ENCODE measurements at regions not wholly inside any gene's neighbourhood (a gene's known extent, or its start where the extent isn't known, plus 50 kb on each side); places are given as distances from the start of the nearest gene placed in this dataset.
"Not testable (repeated sequence)": the region's sequence is repeated elsewhere in the genome, so short reads cannot be mapped to it uniquely, and the experiment has no call there.

DNA sequence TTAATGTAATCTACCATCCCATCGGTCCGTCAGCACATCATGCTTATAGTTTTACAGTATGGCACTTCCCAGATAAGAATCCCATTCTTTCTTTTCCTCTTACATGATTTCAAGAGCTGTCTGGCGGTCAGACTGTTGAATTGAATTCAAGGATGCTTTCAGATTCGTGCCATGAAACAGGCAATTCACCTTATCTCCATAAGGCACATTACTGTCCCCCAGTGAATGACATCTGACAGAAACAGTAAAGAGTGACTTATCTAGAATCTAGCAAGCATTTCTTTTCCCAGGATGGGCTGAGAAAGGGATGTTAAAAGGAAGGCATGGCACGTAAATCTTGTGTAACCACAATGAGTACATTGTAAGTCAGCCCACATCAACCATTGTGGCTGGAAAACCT is 61.1 kb upstream of the SEM1 start:
- ATAC-seq, result no peak

DNA sequence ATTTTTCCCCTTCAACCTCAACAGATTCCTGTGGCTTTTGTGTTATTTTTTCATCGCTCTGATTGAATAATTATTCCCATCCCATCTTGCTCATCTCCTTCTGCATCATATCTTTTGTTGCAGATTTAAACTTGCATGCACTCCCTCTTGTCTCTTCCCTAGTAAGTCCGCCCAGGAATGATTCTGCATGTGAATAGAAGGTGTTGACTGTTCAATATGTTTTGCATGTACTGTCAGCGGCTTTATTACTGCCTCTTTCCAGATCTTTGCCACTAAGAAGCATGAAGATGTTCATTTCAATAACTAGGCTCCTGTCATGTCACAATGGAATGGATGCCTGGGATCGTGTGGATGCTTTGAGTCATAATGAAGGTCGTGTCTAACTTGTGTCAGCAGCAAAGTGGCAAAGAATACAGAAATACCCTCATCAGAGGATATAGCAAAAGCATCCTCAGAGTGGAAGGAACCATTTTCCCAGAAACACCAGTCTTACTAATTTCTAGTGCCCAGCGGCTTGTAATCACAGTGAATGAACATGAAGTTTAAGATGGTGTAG is 62.6 kb upstream of the SEM1 start:
- no peak for ATAC-seq

DNA sequence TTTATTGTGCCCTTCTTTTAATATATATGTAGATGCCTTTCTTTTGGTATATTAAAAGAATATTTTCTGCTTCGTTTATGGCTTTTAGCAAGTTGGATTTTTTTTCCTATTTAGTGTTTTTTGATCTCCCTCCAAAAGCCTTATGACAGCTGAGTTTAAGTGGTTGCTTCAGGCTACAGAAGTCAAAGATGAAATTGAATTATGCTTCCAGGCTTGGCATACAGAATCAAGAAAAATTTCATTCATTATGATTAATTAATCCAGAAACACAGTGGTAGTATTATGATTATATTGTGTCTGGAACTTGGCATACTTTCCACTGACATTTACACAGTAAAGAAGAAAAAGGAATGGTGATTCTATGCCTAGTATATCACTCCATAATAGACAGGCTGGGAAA is 63.8 kb upstream of the SEM1 start:
- ATAC-seq, result no peak

DNA sequence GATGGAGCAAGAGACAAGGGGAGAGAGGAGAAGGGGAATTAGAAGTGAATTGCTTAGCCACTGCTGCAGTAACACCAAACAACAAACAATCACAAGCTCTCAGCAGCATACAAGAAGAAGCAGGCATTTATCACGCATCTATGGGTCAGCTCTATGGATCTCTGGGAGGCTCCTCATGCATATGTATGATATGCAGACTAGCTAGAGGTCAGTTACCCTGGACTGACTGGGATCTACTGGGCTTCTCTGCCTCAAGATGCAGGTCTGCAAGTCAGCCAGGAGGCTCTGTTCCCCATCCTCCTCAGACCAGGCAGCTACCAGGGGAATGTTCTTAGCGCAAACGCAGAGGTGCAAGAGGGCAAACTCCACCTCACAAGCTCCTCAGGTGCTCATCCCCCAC is 64.7 kb upstream of the SEM1 start:
- no peak for ATAC-seq

DNA sequence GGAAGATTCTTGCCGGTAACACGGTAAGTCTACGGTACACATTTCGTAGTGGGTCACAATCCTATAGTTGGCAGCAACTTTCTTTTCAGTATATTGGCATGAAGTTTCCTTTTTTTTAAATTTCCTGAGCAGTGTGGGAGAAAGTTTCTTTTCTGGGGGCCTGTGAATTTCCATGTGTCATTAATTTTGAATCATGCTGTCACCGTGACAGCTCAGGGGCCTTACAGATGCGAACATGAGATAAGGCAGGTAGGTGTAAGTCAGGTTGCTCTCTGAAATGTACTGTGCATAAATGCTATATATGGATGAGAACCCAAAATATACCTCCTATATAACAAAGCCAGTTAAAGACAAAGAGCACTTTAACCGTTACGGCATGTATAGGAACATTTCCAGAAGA is 65.4 kb upstream of the SEM1 start:
- no peak for ATAC-seq

DNA sequence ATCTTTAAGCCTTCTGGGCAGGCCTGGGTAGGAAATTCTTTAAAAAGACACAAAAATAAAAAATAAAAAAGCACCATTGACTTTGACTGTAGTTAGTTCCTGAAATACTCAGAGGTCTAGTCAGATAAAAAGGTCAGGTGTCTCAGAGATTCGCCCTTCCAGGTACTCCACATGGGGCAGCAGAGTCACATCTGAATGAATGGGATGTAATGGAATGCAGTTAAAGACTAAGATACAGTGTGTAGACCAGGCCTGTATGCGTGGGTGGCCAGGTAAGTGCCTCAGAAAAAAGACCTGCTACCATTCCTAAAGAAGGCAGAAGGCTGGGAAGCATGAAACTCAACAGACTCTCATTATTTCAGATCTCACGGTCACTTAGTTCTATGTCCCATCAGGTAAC is 68.6 kb upstream of the SEM1 start:
- no peak for ATAC-seq

DNA sequence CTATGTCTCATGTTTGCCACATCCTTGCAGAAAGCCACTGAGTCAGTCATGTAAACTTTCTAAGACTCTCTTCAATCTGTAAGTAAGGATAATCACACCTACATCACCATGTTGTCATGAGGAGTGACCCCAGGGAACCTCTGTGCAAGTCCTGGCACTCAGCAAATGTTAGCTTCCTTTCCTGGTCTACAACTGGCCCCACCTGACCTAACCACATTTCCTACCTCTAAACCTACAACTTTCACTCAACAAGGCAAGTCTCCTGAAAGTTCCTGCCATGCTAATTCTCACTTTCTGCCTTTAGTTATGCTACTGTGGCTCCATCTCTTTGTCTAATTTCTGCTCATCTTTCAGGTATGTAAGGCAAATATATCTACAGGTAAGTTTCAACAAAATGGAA is 72.3 kb upstream of the SEM1 start:
- no peak for ATAC-seq

DNA sequence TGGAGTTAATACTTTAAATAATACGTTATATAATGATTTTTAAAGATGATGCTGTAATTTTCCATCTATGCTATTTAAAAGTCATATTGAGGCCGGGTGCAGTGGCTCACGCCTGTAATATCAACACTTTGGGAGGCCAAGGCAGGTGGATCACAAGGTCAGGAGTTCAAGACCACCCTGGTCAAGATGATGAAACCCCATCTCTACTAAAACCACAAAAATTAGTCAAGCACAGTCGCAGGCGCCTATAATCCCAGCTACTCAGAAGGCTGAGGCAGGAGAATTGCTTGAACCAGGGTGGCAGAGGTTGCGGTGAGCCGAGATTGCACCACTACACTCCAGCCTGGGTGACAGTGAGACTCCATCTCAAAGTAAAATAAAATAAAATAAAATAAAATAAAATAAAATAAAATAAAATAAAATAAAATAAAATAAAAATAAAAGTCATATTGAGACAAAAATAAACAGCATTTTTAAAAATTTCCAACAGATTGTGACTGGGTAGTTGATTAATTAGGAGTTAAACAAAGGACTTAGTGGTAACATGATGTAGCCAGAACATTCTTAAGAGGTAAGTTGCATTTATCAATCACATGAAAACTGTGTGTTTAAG is 73.1 kb upstream of the SEM1 start:
- ATAC-seq, result not testable (repeated sequence)

DNA sequence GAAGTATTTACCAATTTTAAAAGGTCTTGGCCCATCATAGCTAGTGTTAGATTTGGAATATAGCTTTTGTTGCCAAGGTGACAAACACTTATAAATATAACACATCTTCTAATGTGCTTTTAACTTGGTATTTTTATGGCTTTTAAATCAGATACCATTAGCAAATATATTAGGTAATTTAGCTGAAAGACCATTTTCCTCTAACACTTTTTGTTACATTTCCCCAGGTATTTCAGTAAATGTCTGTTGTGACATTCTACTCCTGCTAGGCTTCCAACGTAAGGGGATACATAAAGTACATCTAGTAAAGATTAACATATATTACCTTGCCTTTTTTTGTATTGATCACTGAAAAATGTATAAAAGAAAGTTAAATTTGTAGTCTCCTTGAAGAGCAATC is 75.0 kb upstream of the SEM1 start:
- no peak for ATAC-seq

DNA sequence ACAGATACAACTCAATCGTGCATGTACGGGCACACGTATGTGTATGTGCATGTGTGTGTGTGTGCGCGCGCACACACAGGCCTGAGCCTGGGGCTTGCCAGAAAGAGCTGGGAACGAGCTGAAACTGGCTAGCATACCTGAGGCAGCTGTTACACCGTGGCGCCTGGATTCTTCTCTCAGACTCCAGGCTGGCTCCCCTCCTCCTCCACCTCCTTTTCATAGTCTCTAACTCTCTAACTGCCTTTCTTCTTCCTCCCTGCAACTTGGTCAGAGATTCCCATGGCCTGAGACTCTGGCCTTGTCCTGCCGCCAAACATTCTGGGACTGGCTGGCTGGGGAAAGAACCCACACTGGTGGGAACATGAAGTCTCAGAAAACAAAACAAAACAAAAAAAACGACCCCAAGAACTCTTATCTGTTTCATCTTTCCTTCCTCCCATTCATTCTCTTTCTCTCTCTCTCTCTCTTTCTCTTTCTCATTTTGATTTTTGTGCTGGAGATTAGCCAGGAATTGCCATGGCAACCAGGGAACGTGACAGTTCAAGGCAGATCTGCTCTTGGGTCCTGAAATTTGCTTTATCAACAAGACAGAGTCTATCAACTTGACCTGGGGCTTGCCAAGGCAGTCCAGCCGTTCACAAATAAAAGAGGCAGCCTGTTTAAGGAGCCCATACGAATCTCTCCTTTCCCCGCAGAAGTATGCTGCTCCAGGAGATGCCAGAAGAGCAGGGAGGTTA is 76.8 kb upstream of the SEM1 start:
- ATAC-seq, result peak; percentile 83

DNA sequence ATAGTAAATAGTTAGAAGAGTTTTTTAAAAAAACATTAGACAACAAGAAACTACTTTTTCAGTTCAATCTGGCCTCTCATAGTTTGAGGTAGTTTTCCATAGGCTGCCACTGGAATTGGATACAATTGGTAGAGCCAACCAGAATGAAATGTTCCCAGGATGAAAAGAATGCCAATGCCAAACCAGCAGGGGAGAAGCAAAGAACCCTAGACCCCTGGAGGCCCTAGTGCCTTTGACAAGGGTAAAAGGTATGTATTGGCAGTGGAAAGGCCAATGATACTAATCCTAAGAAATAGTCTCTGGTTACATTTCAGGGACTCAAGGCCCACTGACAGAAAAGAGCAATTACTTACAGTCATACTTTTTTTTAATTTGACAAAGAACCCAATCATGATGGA is 77.4 kb upstream of the SEM1 start:
- no peak for ATAC-seq

DNA sequence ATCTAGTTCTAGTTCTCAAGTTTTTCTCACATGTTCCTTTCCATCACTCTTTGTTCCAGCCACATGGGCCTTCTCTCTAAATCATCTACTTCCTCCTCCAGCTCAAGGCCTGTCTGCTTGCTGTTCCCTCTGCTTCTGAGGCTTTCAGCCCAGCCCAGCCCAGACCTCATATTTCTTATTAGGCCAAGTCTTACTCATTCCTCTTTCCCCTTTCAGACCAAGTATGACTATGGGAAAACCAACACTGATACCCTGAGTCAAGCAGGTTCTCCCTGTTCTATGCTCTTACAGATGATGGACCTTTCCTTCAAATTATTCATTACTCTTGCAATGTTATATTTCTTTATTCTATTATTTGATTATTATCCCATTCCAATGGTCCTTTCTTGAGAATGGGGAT is 80.3 kb upstream of the SEM1 start:
- ATAC-seq, result peak; percentile 52

DNA sequence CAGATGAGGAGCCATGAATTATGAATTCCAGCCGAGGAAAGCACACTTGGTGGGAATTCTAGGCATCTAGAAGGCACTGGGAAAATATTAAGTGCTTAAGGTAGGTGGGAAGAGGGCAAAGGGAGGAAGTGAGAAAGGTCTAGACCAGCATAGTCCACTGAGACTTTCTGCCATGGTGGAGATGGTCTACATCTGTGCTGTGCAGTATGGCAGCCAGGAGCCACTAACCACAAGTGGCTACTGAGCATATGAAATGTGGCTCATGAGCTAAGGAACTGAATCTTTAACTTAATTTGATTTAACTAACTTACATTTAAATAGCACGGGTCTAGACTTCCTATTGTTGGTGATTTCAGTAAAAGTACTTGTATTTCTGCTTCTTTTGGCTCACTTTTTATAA is 82.5 kb upstream of the SEM1 start:
- no peak for ATAC-seq

DNA sequence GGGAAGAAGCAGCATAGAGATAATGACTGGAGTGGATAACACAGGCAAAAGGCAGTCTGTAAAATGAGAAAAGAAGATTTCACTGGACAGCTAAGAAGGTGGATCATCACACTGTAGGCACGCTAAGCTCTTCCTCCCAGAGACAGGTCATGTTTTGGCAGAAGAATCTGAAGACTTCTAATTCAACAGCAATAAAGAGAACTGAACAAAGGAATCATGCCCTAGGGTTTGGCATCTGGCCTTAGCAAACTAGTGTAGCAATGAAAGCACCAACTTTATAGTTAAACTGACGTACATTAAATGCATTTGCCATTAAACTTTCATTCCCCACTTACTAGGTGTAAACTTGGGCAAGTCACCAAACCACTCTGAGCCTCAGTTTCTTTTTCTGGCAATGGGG is 84.4 kb upstream of the SEM1 start:
- ATAC-seq, result peak; percentile 72

DNA sequence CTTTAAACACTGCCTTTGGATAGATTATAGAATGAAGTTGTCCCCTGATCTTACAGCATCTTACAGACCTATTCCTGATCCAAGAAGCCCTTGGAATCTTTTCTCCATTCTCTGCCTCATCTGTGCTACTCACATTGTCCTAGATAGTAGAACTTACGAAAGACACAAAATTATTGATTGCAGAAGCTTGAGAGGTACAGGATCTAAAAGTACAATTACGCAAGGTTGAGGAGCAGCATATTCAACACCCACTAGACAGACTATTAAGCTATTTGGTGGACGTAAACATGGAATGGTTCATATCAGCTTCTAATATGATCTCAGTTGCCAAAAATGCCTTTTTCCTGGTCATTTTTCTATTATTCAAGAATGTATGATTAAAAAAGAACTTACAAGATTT is 90.5 kb upstream of the SEM1 start:
- ATAC-seq, result no peak

DNA sequence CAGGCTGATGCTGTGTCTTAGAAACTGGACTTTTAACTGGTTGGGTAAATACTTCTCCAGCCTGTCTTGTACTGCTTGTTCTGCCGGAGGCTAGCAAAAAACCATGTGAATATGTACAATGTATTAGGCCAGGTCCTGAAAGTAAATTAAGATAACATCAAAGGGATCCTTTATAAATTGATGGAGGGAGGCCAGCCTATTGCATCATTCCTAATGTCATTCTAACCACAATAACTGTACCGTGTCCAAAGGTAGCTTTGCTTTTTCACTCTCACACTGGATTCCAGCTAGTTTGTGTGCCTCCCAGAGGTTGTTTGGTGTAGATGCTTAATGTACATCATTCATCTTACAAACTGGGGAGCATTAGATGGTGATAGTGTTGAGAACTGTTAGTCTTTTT is 91.2 kb upstream of the SEM1 start:
- ATAC-seq, result peak; percentile 87

DNA sequence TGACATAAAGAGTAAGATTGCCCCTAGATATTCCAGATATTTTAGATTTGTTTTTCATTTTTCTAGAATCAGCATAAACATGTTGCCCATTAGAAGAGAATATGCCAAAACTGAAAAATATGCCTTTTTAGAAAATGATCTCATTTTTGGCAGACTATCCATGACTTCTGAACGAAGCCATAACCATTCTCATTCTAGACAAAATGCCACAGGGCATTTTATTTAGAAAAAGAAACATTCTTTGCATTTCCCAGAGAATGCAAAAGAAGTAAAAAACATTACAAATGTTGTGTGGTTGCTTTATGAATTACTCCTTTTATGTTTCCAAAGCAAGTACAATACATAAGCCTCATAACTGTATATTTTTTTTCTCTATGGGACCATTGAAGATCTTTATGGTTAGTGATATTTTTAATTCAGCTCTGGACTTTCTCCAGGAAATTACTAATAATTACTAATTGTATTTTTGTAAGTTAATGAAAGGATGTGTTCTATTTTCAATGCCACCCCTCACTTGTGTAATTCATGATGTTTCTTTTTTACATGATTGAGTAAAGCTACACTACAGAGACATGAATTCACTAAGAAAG is 109.6 kb upstream of the SEM1 start:
- ATAC-seq, result no peak

DNA sequence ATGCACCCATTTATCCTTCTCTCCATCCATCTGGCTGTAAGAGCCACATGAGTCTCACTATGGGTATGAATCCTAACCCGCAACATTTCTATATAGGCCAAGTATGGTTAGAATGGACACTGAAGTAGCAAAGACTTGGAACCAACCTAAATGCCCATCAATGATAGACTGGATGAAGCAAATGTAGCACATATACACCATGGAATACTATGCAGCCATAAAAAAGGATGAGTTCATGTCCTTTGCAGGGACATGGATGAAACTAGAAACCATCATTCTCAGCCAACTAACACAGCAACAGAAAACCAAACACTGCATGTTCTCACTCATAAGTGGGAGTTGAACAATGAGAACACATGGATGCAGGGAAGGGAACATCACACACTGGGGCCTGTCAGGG is 111.5 kb upstream of the SEM1 start:
- not testable (repeated sequence) for ATAC-seq

DNA sequence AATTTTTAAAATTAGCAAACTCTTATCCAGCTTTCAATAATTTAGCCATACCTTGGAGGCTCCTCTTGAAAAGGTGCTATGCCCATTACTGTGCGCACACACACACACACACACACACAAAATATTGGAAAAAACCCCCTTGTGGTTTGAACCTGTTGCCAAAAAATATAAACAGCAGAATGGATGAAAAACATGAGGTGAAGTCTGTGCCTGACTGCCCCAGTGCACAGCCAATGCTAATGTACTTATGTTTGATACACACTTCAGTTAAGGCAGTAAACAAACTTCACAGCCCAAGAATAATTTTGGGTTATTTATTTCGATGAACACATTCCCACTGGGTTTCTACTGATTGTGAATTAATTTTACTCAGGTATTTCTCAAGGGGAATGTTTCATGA is 113.2 kb upstream of the SEM1 start:
- no peak for ATAC-seq

DNA sequence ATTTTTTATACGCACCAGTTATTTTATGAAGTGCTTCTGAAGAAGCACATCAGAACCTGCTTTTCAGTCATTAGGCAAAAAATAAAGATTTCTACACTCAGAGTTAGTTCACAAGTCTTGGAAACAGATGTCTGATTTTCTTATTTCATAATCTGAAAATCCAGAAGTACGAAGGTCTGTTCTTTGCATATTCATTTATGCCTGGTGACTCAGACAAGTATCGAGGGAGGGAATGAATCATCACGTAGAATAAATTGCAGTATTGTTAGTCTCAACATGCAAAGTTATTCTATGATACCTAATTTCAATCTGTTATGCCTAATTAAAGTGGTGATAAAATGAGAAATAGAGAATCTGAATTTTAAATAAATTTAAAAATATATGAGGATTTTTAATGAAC is 113.6 kb upstream of the SEM1 start:
- peak; percentile 84 for ATAC-seq

DNA sequence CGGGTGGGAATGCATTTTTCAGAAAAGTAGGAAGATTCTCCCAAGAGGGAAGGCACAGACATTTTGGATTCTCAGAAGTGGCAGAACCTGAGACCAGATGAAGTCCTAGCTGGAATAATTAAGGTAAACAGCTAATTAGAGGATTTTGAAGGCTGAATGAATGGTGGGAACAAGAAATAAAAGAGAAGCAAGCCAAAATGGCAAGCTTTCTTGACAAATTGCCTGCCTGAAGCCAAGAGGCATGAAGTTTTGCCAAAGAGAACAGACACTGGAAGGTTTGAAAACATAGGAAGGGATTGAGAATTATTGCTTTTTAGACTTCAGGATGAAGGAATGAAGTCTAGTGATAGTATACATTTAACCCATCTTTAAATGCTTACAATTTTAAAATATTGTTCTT is 115.0 kb upstream of the SEM1 start:
- no peak for ATAC-seq

DNA sequence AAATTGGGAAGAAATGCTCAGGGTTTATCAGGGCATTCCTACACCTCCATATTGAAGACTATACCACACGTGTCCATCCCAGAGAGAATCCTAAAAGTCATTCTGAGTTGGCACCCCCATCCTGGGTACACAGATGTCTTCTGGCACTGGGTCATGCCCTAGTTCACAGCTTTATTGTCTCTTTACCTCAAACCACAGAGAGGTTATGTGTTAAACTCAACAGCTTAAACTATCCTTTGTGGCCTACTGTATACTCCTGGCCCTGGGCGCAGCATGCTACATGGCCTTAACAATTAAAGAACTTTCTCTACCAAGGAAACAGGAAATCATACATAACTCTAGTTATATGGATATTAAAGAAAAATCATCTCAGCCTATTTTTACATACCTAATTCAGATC is 115.6 kb upstream of the SEM1 start:
- ATAC-seq, result no peak

DNA sequence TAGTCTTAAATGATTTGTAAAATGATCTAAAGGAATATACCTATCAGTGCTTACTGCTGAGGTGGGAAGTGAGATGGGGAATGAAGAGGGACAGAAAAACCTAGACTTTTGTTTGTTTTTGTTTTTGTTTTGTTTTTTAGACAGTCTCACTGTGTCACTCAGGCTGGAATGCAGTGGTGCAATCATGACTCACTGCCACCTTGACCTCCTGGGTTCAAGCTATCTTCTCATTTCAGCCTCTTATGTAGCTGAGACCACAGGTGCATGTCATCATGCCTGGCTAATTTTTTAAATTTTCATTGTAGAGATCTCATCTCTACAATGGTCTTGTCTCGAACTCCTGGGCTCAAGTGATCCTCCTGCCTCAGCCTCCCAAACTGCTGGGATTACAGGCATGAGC is 116.4 kb upstream of the SEM1 start:
- no peak for ATAC-seq

DNA sequence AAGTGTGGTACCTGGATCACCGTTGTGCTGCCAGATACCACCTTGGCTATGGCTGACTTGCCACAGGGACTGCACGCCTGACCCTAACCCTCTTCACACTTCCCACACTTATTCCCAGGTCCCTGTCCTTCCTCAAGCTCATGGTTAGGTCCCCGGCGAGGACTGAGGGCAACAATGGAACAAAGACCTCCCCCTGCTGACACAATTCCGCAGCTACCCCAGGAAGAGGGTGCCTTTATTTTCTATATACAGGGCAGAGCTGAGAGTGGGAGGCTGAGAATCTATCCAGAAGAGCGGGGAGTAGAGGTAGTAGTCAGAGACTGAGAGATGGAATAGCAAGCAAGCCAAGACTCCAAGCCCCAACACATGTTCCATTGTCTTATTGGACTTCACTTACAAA is 118.1 kb upstream of the SEM1 start:
- ATAC-seq, result no peak
